ENCODE measurements at regions not wholly inside any gene's neighbourhood (a gene's known extent, or its start where the extent isn't known, plus 50 kb on each side); places are given as distances from the start of the nearest gene placed in this dataset.

DNA sequence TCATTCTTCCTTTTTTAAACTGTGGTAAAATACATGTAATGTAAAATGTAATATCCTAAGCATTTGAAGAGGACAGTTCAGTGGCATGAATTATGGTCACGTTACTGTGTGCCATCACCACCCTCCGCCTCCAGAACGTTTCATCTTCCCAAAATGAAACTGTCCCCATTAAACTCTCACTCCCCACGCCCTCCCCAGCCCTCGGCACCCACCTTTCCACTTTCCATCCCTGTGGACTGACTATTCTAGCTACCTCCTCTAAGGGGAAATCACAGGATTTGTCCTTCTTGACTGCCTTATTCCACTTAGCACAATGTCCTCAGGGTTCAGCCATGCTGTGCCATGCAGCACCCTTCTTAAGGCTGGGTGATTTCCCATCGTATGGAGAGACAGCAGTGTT, 1509.5 kb downstream of the BRD1 start:
- DNase-seq (ENCODE audit: low read depth) = no peak

DNA sequence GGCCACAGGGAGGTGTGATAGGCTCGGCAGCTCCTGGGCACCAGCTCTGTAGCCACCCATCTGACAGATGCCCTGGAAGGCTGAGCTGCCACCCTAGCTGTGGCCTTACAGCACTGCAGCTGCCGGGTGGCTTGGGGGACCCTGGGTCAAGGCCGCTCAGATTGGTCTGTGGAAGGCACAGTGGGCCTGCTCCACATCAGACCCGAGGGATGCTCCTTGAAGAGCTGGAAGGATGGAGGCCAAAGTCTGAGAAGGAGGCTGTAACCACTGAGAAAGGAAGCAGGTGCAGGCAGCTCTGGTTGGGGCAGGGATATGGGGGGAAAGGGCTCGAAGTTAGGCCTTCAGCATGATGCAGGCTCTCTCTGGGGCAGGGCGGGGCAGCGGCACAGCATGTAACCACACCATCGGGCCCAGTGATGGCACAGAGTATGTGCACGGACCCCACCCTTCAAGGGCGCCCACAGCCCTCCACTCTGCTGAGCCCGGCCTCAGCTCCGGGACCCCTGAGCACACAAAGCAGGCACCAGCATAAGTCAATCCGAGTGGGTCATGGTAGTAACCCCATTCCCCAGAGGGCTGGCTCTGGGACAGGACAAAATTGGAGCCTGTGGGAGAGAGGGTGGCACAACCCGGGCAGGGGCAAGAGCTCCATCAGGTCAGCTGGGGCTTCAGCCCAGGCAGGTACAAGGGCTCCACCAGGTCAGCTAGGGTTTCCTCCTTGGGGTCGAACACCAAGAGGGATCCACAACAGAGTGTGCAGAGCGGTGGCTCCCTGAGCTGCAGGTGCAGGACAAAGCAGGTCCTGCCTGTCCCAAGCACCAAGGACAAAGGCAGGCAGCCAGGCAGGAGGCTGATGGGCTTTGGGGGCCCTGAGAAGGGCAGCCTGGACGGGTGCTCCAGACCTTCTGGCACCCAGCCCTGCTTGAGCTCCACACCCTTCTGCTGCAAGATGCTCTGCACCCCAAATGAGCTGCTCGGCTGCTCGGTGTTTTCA, 1511.1 kb downstream of the BRD1 start:
- no peak for DNase-seq (ENCODE audit: low read depth)

DNA sequence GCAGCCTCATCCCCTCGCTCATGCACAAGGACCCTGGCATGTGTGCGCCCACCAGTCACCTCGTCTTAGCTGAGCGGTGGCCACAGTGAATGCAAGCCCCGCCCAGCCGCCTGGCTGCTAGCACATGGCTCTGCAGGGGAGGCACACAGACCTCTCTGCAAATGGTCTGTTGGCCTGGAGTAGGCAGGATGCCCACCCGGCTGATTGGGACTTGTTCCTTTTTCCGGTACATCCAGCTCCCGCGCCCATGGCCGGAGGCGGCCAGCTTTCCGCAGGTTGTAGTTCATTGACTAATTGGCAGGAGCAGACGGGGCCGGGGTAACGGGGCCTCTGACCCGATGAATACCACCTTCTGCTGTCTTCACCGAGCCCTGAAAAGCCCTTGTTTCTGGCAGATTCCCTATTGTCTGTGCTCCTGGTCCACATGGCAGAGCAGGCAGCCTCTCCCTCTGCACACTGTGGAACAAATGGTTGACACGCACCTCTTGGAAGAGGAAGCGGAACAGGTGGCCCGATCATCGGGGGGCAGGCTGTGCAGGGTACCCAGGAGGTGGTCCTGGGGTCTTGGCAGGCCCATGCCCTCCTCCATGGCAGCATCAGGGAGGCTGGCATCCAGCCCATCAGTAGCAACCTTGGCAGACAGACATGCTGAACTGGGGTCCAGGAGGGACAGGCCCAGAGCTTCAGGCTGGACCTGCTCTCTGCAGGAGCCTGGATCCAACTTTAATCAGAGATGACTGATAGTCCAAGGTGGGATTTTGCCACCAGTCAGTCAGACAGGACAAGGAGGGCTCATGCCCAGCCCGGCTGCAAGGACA, 1512.0 kb downstream of the BRD1 start:
- DNase-seq (ENCODE audit: low read depth) = no peak

DNA sequence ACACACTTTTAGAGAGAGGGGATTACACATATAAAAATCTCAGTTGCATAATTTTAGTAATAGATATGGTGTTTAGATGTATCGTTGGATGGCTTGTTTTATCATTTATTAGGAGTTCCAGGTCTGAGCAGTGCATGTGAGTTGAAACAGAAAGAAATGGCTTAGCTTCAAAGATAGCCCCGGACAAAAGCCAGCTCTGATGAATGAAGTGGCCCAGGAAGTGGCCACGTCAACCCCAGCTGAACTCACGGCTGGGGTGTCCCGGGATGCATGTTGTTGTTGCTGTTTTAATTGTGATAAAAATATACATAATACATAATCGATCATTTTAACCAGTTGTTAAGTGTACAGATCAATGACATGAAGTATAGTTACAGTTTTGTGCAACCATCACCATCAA, 1513.6 kb downstream of the BRD1 start:
- DNase-seq (ENCODE audit: low read depth) = no peak

DNA sequence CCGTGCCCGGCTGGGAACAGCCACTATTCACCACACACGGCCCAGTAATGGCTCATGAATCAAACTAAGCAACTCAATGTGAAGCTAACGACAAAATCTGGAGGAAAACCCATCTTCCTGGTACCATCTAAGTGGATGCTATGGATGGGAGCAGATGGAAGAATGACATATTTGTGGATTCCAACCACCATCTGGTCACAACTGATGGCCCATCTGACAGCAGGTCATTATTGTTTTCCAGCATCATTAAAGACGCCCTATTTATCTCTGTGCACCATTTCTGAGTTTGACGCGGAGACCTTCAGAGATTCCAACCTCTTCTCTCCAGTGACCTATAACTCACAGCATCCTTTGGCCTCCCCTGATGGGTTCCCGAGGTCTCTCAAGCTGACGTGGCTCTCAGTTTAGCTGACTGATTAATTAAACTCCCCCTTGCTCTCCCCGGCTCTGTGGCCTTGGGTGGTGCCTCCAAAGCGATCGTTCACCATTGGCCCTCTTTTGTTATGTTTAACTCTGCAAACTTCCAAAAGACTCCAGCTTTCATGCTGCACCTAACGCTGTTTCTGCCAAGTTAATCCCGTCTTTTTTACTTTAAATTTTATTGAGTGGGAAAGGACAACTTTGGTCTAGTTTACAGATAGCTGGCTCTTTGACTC, 1514.4 kb downstream of the BRD1 start:
- DNase-seq (ENCODE audit: low read depth) = no peak

DNA sequence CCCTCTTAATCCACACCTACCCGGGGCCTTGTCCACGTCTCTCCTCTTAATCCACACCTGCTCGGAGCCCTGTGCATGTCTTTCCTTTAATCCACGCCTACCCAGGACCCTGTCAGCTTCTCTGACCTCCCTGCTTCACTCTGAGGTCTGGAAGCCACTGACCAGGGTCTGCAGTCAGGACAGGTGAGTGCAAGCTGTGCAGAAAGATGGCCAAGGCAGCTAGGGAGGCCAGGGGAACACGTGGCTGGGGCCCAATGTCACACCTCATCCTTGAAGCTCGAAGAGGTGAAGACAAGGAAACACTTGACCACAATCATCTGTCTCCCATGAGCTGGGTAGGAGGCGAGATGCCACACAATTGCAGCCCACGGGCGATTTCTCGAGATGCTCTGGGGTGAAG, 1516.9 kb downstream of the BRD1 start:
- DNase-seq (ENCODE audit: low read depth) = no peak

DNA sequence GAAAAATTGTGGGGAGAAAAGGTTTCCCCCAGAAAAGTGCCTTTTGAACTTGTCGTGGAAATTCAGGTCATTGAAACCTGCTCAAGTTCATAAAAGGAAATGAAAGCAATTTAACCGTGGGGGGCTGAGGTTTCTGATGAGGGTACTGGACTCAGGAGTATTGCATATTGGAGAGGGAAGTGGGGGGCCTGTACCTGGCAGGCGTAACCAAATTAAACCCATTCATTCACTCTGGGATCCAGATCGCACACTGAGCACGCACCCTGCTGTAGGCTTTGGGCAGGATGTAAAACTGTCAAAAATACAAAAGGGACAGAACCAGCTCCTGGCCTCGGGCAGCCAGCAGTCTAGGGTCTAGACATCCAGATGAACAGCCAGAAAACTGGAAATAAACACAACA, 1517.4 kb downstream of the BRD1 start:
- no peak for DNase-seq (ENCODE audit: low read depth)

DNA sequence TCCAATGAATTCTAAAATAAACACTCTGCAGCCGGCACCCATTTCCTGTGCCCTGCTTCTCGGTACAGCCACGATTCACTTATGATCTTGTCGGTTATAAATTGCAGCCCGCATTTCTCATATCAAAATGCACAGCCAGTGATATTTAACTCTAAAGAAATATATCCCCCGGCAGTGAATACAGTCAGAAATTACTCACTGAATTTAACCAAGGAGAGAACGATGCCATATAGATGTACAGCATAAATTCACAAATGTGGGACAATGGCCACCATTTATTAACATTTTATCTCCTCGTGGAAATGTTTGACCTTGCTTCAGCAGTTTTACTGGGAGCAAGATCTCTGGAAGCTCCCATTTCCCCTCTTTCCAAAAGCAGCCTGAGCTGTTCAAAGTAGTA, 1517.8 kb downstream of the BRD1 start:
- DNase-seq (ENCODE audit: low read depth) = no peak

DNA sequence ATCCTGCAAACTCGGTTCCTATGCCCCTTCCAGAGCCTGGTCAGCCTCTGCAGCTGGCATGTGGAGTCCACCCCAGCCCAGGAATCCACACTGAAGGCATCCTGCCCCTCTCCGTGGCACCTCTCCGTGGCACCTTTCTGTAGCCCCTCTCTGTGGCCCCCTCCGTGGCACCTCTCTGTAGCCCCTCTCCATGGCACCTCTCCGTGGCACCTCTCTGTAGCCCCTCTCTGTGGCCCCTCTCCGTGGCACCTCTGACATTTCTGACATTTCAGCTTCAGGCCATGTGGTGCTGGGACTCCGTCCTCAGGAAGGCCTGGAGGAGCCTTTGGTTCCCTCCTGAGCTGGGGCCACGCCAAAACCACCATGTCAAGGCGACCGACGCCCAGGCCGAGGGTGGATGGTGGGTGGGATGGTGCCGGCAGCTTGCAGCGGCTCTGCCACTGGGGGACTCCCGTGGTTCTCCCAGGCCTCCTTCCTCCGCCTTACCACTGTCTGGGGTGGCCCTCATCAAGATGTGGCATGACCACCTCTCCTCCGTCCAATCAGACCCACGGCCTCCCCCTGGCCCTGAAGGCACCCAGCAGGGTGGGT, 1518.5 kb downstream of the BRD1 start:
- DNase-seq (ENCODE audit: low read depth) = no peak

DNA sequence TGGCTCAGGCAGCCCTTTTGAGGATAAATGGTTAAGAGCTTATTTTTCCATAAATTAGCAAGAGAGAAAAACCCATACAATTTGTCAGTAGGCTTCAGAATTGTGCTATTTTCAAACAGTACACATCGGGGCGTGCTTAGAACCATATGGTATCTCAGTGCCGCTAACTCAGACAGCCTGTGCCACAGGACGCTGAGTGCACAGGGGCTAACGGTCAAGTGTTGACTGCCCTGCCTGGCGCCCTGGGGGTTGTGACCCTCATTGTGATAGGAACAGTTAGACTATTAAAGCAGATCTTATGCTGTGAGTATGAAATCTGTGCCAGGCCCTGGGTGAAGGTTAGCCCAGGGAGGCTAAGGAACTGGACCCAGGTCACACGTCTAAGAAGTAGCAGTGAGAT, 1519.7 kb downstream of the BRD1 start:
- no peak for DNase-seq (ENCODE audit: low read depth)

DNA sequence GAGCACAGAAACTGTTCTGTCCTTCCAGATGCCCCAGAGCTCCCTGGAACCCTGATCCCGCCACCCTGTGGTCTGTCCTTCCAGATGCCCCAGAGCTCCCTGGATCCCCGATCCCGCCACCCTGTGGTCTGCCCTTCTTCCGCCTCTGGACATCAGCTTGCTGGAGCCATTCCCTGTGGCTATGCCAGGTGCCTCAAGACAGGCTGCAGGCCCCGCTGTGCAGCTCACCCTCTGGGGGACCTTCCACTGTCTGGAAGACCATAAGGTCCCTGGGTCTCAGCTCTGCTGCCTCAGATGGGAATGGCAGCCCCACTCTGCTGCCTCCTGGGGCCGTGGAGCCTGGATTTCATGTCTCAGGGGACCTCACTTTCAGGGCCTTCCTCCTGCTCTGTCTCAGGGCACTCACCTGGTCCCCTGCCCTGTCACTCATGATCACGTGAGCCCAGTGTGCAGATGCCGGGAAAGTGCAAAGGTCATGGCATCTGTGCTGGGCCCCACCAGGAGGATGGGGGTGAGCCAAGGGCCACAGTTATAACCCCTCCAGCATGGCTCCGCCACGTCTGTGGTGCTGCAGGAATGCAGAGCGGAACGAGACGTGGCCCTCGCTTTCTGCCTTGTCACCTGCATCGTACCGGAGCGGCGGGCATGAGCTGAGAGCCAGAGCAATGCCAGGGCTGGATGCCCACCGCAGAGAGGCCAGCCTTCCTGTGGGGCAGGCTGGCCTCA, 1520.7 kb downstream of the BRD1 start:
- no peak for DNase-seq (ENCODE audit: low read depth)

DNA sequence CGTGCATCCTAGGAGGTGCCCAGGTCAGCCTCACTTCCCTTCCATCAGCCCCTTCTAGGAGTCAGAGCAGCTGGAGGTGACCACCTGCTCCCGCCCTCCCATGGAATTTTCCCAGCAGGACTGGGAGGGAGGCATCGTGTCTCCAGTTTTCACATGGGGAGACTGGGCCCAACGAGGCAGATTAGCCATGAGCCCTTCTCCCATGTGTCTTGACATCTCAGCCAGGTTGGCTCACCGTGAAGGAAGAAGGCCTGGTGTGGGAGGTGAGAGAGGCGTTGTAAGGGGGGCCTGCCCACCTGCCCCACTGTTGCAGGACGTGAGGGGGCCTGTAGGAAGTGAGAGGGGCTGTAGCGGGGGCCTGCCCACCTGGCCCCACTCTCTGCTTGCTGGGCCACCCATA, 1521.4 kb downstream of the BRD1 start:
- DNase-seq (ENCODE audit: low read depth) = no peak

DNA sequence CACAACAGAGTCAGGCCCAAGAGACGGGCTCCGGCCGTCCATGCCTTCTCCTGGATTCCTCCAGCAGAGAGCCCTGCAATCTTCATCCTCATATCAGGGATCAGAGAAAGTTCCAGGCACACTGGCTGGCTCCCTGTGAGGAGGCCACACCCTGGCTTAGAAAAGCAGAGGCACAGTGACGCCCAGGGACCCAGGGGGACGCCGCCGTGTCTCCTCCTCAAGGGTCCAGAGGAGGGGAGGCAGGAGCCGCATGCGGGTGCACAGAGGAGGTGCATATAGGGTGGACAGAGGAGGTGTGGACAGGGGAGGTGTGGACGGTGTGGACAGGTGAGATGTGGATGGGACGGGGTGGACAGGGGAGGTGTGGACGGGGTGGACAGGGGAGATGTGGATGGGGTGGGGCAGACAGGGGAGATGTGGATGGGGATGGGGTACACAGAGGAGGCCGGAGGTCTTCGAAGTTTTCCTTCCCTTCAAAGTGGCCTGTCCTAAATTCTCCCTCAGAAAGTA, 1521.9 kb downstream of the BRD1 start:
- no peak for DNase-seq (ENCODE audit: low read depth)

DNA sequence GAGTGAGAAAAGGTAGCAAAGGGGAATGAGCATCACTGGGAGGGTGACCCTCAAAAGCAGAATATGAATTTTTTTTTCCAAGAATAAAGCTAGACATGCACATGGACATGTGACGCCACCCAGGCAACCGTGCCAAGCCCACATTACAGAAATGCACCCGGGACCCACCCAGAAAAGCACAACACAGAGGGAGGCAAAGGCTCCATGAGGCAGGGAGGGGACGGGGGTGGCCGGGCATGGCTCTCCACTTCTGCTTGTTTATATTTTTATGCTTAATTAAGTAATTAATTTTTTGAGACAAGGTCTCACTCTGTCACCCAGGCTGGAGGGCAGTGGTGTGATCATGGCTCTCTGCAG, 1524.3 kb downstream of the BRD1 start:
- no peak for DNase-seq (ENCODE audit: low read depth)

DNA sequence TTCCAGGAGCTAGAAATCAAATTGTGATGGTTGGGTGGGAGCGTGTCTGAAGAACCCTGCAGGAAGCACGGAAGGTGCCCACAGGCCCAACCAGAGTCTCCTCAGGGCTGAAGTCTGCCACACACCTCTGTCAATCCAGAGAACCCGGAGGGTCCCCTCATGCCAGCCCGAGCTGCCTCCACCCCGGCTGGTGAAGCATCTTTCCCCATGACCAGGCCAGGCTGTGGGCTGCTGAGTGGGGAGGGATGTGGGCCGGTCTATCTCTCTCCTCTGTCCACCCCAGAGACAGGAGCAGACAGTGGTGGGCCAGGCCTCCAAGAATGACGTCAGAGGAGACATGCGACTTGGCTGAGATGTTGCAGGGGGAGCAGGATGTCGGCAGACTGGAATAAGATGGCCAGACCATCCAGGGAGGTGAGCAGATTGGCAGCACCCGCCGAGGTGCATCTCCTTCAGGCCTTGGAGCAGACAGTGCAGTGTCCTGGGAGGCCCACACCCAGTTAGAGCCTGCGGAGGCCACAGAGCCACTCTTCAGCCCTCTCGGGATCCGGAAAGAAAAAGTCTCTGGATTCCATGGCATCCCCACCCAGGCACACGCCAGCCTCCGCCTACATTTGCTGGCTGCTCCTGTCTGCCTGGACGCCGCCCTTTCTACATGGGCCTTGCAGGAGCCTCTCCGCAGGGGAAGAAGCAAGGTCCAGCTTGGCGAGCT, 1524.9 kb downstream of the BRD1 start:
- DNase-seq (ENCODE audit: low read depth) = no peak

DNA sequence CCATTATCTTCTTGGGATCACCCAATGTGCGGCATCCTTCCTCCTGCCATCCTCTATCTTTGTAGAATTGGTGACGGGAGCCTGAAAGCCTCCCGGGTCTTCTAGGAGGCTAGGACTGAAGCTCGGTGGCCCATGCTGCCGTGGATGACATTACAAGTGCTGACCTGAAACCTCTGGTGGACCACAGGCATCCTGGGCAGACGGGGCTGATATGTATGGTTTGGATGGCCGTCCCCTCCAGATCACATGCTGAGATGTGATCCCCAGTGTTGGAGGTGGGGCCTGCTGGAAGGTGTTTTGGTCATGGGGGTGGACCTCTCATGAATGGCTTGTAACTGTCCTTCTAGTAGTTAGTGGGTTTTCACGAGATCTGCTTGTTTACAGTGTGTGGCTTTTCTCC, 1525.8 kb downstream of the BRD1 start:
- DNase-seq (ENCODE audit: low read depth) = no peak

DNA sequence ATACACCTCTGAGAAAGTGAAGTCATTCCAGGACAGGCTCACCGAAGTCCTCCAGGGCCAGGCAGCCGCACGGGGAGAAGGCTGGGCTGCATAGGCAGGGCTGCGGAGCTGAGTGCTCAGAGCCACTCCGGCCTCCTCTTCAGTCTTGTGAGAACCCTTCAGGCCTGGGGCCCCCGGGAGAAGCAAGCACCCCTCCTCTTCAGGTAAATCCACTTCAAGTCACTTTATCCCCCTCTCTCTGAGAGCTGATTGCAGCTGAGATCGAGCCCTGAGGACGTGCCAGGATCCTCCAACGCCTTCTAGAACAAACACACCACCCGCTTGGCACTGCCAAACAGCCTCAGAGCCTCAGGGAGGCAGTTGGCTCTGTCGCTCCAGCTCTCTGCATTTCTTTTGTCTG, 1526.3 kb downstream of the BRD1 start:
- DNase-seq (ENCODE audit: low read depth) = no peak

DNA sequence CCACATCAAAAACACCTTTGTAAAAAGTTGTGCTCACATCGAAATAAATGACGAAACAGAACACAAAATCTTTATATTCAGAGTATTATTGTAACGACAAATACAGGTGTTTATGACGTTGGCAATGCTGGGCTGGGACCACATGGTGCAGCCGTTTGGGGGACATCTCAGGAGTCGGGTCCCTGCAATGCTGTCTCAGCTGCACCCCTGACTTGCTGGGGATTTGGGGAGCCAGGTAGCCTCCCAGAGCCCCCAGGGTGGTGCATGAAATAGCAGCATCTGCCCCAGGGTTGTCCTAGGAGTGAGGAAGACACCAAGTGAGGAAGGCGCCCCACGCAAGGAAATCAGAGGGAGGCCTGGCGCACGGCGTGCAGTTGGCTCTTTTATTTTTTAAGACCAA, 1526.8 kb downstream of the BRD1 start:
- no peak for DNase-seq (ENCODE audit: low read depth)

DNA sequence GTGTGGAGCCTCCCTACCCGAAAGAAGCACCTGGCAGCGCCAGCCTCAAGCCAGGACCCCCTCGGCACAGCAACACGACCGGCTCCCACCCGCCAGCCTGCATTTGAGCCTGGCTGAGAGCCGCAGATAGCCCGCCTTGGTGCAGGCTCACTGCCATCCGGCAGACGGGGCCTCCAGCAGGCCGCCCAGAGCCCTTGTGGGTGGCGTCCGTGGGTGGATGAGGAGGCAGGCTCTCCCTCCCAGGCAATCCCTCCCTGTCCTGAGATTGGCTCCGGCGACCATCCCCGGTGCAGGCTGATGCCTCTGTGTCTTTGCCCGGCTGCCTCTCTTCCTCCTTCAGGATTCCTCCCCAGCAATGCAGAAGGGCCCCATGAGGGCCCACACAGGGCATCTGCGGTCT, 1527.9 kb downstream of the BRD1 start:
- no peak for DNase-seq (ENCODE audit: low read depth)

DNA sequence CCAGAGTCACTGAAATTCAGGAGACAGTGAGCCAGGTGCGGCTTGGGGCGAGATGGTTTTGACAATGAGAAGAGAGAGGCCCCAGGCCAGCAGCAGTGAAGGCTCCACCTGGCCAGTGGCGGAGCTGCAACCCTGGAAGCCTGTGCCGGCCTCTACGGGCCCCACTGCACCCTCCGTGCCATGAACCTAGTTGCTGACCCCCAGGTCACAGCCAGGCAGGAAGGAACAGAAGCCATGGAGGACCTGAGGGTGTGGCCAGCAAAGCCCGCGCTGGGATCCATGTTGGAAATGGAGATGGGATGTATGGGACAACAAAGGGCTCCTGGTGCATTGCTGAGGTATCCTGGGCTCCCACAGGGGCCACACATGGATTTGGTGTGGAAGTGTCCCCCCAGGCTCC, 1528.5 kb downstream of the BRD1 start:
- no peak for DNase-seq (ENCODE audit: low read depth)

DNA sequence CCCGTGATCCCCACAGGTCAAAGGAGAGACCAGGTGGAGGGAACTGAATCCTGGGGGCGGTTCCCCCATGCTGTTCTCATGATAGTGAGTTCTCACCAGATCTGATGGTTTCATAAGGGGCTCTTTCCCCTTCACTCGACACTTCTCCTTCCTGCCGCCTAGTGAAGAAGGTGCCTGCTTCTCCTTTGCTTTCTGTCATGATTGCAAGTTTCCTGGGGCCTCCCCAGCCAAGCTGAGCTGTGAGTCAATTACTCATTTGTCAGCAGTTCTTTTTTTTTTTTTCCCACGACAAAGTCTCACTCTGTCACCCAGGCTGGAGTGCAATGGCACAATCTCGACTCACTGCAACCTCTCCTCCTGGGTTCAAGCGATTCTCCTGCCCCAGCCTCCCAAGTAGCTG, 1530.4 kb downstream of the BRD1 start:
- no peak for DNase-seq (ENCODE audit: low read depth)
